Activated CD4-positive, alpha-beta T cell treated with anti-CD3 and anti-CD28 coated beads, Interleukin-2, amount 50 U/mL, for 16 hours (primary cell): ENCODE measurements at regions not wholly inside any gene's neighbourhood (a gene's known extent, or its start where the extent isn't known, plus 50 kb on each side); places are given as distances from the start of the nearest gene placed in this dataset.
"Not testable (repeated sequence)": the region's sequence is repeated elsewhere in the genome, so short reads cannot be mapped to it uniquely, and the experiment has no call there.

Source experiments
- DNase-seq: peaks from one replicate; pipeline ENCODE4 v3.0.0-alpha.2; 2020

- peak; percentile 13 for DNase-seq
Observed at GRCh38 chr5:82526540-82526939, 248.4 kb upstream of the RPS23 start.

GRCh38 chr5:82525626-82526025 lies 247.5 kb upstream of the RPS23 start:
- DNase-seq = no peak

- no peak for DNase-seq
Observed at GRCh38 chr5:82523633-82524032, 245.5 kb upstream of the RPS23 start.

GRCh38 chr5:82522897-82523296 lies 244.7 kb upstream of the RPS23 start:
- no peak for DNase-seq

- DNase-seq = no peak
Observed at GRCh38 chr5:82521431-82522051, 243.4 kb upstream of the RPS23 start.

- no peak for DNase-seq
Observed at GRCh38 chr5:82519558-82519957, 241.4 kb upstream of the RPS23 start.

- no peak for DNase-seq
Observed at GRCh38 chr5:82517544-82518075, 239.5 kb upstream of the RPS23 start.

- no peak for DNase-seq
Observed at GRCh38 chr5:82513738-82514137, 235.6 kb upstream of the RPS23 start.

- peak; percentile 9 for DNase-seq
Observed at GRCh38 chr5:82512025-82512424, 233.9 kb upstream of the RPS23 start.

GRCh38 chr5:82511134-82511533 lies 233.0 kb upstream of the RPS23 start:
- no peak for DNase-seq

GRCh38 chr5:82509762-82510161 lies 231.6 kb upstream of the RPS23 start:
- no peak for DNase-seq

GRCh38 chr5:82506390-82506789 lies 228.2 kb upstream of the RPS23 start:
- not testable (repeated sequence) for DNase-seq

GRCh38 chr5:82499725-82500244 lies 221.6 kb upstream of the RPS23 start:
- no peak for DNase-seq

- DNase-seq = no peak
Observed at GRCh38 chr5:82497242-82497641, 219.1 kb upstream of the RPS23 start.

- no peak for DNase-seq
Observed at GRCh38 chr5:82494942-82495341, 216.8 kb upstream of the RPS23 start.

GRCh38 chr5:82493221-82493620 lies 215.1 kb upstream of the RPS23 start:
- no peak for DNase-seq

- no peak for DNase-seq
Observed at GRCh38 chr5:82491397-82491796, 213.2 kb upstream of the RPS23 start.

- DNase-seq = no peak
Observed at GRCh38 chr5:82489683-82490082, 211.5 kb upstream of the RPS23 start.

GRCh38 chr5:82487131-82487530 lies 209.0 kb upstream of the RPS23 start:
- DNase-seq = no peak

GRCh38 chr5:82480331-82480730 lies 202.2 kb upstream of the RPS23 start:
- DNase-seq = no peak

GRCh38 chr5:82476155-82476554 lies 198.0 kb upstream of the RPS23 start:
- no peak for DNase-seq

GRCh38 chr5:82473262-82473661 lies 195.1 kb upstream of the RPS23 start:
- no peak for DNase-seq

GRCh38 chr5:82470185-82470994 lies 192.2 kb upstream of the RPS23 start:
- DNase-seq = no peak

- DNase-seq = no peak
Observed at GRCh38 chr5:82466986-82467561, 188.9 kb upstream of the RPS23 start.
